IMR-90 (cell line): ENCODE measurements at regions not wholly inside any gene's neighbourhood (a gene's known extent, or its start where the extent isn't known, plus 50 kb on each side); places are given as distances from the start of the nearest gene placed in this dataset.

Experiments
- BHLHE40 ChIP-seq: fragments of 150-350 bp; IDR thresholded peaks from 2 replicates; pipeline ENCODE4 v1.6.1; 2016; ENCODE audit warnings: mild to moderate bottlenecking, low read depth, low read length
- CEBPB ChIP-seq: IDR thresholded peaks from 2 replicates; pipeline ENCODE4 v1.6.1; 2012; ENCODE audit warnings: low read depth, low read length, improper control_type of control experiment
- CHD1 ChIP-seq: IDR thresholded peaks from 2 replicates; pipeline ENCODE4 v1.6.1; 2012; ENCODE audit warnings: low read depth, low read length, improper control_type of control experiment
- FOS ChIP-seq: fragments of 150-350 bp; IDR thresholded peaks from 2 replicates; pipeline ENCODE4 v1.6.1; 2016; ENCODE audit warnings: low read depth, low read length
- MAFK ChIP-seq: IDR thresholded peaks from 2 replicates; pipeline ENCODE4 v1.6.1; 2012; ENCODE audit warnings: low read depth, low read length, improper control_type of control experiment
- MAZ ChIP-seq: IDR thresholded peaks from 2 replicates; pipeline ENCODE4 v1.6.1; 2012; ENCODE audit warnings: low read depth, mild to moderate bottlenecking, low read length, improper control_type of control experiment, moderate library complexity, borderline replicate concordance
- NFE2L2 ChIP-seq: fragments of 150-350 bp; IDR thresholded peaks from 2 replicates; pipeline ENCODE4 v1.6.1; 2016; ENCODE audit warnings: low read depth, mild to moderate bottlenecking, low read length
- POLR2A ChIP-seq: IDR thresholded peaks from 2 replicates; pipeline ENCODE4 v1.6.1; 2012; ENCODE audit warnings: mild to moderate bottlenecking, low read depth, low read length
- RAD21 ChIP-seq: IDR thresholded peaks from 2 replicates; pipeline ENCODE4 v1.6.1; 2012; ENCODE audit warnings: low read length, improper control_type of control experiment
- RCOR1 ChIP-seq: IDR thresholded peaks from 2 replicates; pipeline ENCODE4 v1.6.1; 2012; ENCODE audit warnings: mild to moderate bottlenecking, low read length, improper control_type of control experiment; ENCODE audit not compliant: insufficient replicate concordance
- RFX5 ChIP-seq: IDR thresholded peaks from 2 replicates; pipeline ENCODE4 v1.8.0; 2012; ENCODE audit warnings: low read depth, mild to moderate bottlenecking, low read length, moderate library complexity
- SMC3 ChIP-seq: fragments of 150-350 bp; IDR thresholded peaks from 2 replicates; pipeline ENCODE4 v1.6.1; 2016; ENCODE audit warnings: low read depth, mild to moderate bottlenecking, antibody characterized with exemption, low read length, moderate library complexity
- TF ChIP-seq, protein P1 (sequence below): conservative IDR thresholded peaks from 2 replicates; pipeline ENCODE4 v1.5.1; 2012; ENCODE audit warnings: mild to moderate bottlenecking, low read depth, low read length, improper control_type of control experiment

DNA sequence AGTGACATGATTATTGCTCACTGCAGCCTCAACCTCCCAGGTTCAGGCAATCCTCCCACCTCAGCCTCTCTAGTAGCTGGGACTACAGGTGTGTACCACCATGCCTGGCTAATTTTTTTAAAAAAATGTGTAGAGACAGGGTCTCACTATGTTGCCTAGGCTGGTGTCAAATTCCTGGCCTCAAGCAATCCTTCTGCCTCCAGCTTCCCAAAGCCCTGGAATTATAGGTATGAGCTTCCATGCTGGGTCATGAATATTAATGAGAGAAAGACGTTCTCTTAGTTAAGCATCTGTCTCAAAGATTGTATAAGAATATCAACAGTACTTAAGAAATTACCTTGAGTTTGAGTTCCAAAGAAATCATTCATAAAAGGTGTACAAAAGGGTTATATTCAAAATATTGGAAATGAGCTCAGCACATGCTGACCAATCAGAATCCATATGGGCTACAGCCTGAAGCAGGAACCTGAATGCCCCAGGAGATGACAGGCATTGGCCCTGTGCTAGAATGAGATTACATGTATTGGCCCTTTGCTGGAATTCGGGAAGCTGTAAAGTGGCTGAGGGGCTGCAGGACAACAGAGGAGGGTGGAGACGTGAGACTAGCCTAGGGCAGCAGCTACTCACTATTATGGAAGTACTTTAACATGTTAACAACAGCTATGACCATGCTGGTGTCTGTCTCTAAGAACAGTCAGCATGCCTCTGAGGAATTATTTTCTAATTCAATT is 157.0 kb upstream of the CPNE8 start:
- TF ChIP-seq, protein P1, sequence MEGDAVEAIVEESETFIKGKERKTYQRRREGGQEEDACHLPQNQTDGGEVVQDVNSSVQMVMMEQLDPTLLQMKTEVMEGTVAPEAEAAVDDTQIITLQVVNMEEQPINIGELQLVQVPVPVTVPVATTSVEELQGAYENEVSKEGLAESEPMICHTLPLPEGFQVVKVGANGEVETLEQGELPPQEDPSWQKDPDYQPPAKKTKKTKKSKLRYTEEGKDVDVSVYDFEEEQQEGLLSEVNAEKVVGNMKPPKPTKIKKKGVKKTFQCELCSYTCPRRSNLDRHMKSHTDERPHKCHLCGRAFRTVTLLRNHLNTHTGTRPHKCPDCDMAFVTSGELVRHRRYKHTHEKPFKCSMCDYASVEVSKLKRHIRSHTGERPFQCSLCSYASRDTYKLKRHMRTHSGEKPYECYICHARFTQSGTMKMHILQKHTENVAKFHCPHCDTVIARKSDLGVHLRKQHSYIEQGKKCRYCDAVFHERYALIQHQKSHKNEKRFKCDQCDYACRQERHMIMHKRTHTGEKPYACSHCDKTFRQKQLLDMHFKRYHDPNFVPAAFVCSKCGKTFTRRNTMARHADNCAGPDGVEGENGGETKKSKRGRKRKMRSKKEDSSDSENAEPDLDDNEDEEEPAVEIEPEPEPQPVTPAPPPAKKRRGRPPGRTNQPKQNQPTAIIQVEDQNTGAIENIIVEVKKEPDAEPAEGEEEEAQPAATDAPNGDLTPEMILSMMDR = no peak
- TF ChIP-seq SMC3 (no peak), FOS (no peak), CHD1 (no peak), RFX5 (no peak), CEBPB (no peak), RAD21 (no peak), BHLHE40 (no peak), POLR2A (no peak), NFE2L2 (no peak), MAFK (no peak), RCOR1 (no peak), MAZ (no peak)
